ENCODE measurements at regions not wholly inside any gene's neighbourhood (a gene's known extent, or its start where the extent isn't known, plus 50 kb on each side); places are given as distances from the start of the nearest gene placed in this dataset.

DNA sequence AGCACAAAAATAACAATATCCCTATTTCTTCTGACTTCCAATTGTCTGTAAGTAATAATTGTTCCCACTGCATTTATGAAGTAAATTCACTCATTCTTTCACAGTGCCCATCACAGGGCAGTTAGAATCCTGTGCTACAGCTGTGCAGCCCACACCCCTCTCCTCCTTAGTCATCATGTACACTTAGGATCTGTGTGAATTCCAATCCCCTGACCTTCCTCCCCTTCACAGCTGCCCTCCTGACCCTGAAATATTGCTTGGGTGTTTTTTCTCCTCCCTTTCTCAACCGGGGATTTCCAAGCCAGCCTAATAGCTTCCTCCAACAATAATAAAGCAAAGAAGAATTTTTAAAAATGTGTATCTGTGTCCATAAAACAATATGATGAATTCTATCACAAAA is 91.5 kb upstream of the BEND6 start:
- peak; percentile 82 for DNase-seq (ENCODE audit: low read depth)

DNA sequence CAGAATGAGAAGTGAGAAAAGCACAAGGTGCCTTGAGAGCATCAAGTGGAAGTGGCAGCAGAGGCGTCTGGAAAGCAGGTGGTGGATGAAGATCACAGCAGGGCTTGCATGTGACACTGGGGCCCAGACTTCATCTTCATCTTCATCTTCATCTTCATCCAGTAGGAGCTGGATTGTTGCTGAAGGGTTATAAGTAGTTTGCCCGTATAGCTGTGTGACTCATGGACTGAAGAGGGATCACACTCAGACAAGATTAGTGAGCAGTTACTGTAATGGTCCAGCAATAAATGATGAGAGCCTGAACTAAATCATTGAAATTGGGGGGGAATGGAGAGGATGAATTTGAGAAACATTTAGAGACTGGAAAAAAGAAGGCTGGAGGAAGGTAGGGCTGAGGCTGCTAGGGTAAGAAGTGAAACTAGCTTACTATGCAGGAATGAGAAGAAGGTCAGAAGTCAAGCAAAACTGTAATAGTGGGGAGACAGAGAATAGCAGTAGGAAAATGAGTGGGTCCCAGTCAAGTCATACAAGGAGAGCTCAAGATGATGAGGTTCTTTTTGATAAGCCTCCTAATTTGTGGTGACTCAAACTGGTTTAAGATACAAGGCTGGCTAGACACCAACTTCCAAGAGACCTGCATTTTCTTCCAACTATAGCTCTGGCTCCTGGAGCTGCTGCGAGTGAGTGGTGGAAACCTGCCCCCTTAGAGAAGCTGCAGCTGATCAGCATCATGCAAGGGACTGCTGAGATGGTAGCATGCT is 92.3 kb upstream of the BEND6 start:
- DNase-seq (ENCODE audit: low read depth): peak; percentile 47

DNA sequence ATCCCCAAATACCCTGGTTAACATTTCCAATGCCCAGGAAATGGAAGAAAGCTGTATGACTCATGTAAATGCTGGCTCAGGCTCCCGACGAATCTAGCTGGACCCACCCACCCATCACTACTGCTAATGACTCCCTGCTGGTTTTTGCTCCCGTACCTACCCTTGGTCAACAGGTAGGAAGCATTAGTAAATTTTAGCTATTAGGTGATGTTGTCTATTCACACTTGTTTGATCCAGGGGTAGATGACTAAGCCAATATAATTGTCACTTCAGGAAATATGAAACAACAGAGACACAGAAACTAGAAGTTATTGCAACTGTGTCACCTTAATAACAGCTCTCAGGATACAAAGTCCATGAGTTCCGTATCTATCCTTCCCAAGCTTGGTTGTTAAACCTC is 94.4 kb upstream of the BEND6 start:
- no peak for DNase-seq (ENCODE audit: low read depth)

DNA sequence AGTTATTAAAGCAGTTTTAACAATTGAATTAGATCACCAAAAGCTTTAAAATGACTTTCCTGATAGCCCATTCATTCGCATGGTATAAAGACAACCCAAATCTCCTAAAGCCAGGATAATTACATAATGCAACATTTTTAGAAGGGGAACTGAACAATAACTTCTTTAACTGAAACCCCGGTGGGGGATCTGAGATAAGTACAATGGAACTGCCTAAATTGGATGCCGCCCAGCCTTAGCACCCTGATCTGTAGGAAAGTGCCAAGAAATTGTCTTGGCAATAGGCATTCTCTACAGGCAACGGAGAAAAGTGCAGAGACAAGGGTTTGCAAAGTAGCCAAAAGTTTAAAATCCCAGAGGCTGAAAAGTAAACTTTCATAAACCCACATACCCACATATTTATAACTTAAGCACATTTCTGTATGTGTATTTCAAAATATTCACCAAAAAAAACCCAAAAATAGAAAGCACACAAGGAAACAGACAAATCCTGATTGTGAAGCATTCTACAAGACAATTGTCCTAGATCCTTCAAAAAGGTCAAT is 98.8 kb upstream of the BEND6 start:
- DNase-seq (ENCODE audit: low read depth): no peak

DNA sequence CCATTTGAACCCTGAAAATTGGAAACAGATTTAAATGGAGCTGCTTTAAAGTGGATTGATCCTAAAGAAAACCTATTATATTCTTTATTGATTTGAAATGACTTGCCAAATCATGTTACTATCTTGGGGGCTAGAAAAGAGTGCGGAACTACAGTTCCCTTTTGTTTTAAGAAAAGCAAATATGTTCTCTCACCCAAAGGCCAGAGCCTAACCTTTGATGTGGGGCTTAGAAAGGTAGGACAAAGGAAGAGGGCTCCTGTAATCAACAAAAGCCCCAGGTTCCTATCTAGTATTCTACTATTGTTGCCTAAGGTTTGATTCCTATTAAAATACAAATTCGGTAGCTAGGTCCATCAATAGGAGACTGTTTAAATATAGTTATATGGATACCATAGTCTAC is 100.8 kb upstream of the BEND6 start:
- no peak for DNase-seq (ENCODE audit: low read depth)

DNA sequence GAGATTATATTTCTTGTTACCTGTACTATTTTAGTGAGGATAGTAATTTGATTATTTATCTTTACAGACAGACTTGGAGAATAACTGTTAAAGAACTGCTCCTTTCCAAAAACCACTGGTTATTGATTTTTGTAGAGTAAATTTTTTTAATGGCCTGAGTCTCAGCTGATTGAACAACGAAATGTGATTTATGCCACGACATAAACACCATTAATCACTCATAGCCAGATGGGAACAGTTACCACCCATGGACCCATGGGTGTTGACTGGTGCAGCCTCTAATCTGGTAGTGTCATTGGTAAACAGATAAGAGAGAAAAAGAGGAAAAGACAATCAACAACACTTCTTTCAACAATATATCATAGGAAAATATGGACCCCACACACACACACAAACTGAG is 101.4 kb upstream of the BEND6 start:
- DNase-seq (ENCODE audit: low read depth): no peak

DNA sequence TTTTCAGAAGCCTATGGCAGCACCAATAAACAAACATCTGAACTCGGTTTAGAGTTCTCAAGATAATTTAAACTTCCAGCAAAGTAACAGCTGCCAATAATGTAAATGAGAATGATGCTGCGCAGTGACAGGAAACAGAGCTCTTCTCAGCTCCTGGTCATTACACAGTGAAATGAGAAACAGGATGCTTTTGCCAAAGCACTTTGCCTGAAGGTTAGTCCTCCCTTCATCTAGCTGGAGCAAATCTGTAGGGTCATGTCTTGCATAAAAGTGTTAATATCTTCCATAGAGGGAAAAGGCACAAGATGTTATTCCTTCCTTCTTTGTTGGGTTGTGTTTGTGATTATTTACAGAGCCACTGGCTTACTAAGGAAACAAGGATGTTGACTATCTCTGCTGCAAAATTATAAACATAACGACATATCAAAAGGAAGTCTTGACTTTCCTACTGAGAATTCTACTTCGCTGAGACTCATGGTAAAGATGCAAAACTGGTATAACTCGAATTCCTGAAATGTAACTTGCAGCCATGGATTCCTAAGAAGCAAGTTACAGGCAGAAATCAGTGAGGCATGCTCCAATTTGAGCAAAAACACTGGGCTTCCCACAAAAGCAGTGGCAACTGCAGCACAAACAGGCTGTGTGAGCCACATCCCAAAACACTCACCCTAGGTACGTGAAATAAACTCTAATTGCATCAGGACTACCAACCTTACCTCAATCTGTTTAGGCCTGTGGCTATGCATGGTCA is 102.5 kb upstream of the BEND6 start:
- DNase-seq (ENCODE audit: low read depth): no peak

DNA sequence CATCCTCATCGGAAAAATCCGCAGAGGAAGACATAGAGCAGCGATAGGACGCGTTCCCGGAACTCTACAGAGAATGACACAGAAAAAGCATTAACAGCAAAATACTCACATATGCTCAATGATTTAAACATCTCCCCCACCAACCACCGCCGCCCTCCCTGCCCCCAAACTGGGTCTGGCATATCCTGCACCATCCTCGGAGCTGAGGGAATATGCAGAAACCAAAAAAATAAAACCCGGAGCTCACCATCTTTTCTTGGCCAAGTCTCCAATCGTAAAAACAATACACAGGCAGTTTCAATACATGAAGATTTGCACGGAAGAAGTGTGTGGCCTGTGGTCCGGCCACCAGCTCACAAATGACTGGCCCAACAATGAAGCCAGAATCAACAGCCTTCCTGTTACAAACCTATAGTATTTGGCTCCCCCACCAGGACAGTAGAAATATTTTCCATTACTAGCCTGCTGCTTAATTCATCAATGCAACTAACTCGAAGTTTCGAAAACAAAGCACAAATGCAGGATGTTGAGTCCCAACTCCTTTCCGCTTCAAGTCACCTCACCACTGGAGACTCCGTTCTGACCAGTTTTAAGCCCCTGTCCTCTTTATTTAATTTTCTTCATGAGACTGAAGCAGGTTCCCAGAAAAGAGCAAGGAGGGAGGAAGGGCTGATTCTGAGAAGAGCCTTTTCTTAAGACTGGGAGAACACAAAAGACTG is 103.2 kb upstream of the BEND6 start:
- peak; percentile 81 for DNase-seq (ENCODE audit: low read depth)

DNA sequence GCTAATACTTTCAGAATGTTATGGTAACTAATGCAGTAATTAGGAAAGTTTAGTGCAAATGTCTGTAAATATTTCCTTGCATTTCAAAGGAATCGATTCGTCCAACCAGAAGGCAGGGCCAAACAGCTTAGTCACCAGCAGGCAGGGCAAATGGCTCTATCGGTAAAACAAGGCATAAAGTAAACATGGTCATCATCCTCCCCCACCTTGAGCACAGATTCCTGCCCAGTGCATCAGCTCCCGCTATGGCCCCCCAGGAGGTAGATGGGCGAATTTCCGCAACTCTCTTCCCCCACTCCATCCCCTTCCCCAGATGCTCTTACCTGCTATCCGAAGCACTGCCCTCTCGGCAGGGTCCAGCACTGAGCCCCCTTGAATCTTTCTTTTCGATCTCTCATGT is 103.8 kb upstream of the BEND6 start:
- peak; percentile 49 for DNase-seq (ENCODE audit: low read depth)

DNA sequence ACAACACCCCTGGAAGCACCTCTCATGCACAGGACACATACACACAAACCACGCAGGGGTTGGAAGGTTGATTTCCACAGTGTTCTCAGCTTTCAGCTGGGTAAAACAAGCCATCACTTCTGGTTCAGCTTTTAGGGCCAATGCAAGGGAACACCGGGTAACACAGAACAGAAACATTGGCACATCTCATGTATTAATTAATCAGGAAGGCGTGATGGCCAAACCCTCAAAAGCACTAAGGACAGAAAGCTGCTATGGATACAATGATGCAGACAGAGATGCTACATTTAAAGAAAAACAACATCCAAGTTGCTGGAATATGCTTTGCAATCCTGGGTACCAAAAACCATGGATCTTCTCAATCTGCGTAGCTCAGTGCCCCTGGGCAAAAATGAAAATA is 104.3 kb upstream of the BEND6 start:
- DNase-seq (ENCODE audit: low read depth): no peak

DNA sequence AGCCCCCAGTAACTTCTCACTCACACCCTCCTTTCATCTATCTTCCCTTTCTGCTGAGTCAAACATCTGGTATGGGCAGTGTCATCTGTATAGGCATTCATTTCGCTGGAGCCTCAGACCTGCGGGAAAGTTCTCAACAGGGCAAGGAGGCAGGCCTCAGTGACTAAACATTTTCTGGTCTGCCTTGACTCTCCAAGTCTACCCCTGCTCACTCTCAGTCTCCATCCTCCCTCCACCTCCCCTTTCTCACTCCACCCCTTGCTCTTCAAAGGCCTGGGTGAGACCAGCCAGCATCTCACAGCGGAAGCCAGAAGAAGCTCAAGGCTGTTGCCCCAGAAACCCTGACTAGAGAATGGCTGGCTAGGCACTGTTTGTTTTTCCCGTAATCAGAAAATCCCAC is 105.0 kb upstream of the BEND6 start:
- peak; percentile 77 for DNase-seq (ENCODE audit: low read depth)

DNA sequence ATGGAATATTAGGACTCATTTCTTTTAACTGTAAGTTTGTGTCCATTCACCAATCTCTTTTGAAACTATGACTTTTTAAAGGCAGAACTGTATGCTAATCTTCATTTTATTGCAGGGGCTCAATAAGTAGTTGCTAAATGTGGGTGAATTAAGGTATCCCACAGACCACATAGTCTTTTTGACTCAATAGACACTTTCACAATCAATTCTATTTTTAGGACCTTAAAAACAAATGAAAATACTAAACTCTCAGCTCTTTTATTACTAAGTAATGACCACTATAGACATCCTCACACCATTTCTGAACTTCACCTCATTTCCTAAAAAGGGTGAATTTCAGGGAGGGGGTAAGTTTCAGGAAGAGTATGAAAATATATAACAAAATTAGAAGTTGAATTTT is 106.8 kb upstream of the BEND6 start:
- DNase-seq (ENCODE audit: low read depth): peak; percentile 13

DNA sequence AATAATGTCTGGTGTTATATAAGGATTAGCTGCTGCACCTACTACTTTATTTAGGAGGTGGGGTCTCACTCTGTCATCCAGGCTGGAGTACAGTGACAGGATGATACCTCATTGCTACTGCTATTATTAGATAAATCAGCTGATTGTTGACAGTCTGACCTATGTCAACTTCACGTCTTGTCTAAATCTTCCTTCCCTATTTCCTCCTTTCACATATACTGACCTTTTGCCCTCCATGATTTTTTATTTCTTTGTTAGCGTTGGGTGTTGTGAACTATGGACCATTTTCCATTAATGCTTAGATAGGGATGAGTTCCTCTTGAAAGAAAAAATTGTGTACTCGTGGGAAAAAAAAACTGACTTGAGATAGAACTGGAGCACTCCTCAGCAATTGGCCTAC is 109.9 kb upstream of the BEND6 start:
- DNase-seq (ENCODE audit: low read depth): no peak

DNA sequence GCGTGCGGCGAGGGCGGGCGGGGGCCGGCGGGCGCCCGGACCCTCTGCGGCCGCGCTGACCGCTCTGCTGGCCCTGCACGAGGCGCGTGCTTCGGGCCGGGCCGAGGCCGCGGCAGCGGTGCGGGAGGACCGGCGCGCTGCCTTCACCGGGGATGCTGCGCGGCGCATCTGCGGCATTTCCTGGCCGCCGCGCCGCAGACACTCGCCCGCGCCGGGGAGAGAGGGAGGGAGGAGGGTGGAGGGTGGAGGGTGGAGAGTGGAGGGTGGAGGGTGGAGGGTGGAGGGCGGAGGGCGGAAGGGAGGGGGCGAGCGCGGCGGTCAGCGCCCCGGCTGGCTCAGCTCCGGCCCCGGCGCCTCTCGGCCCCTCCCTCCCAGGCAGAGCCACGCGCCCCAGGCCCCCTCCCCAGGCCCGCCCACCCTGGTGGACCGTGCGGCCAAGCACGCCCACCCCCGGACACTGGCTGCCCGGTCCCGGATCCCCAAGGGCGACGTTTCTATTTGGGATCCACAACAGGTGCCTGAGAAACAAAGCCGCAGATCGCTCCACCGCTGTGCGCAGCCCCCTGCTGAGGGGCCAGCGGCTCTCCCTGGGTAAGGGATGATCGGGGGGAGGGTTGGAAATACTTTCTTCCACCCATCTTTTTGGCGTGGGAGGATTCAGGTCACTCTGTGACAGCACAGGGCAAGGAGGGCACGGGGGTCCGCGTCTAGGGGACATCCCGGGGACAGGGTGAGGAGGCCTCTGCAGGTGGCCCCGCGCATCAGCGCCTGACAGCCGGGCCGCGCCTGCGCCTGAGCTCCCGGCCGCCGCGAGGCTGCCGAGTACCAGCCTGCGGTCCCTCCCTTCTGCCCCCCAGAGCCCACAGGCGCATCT is 111.2 kb upstream of the BEND6 start:
- peak; percentile 75 for DNase-seq (ENCODE audit: low read depth)

DNA sequence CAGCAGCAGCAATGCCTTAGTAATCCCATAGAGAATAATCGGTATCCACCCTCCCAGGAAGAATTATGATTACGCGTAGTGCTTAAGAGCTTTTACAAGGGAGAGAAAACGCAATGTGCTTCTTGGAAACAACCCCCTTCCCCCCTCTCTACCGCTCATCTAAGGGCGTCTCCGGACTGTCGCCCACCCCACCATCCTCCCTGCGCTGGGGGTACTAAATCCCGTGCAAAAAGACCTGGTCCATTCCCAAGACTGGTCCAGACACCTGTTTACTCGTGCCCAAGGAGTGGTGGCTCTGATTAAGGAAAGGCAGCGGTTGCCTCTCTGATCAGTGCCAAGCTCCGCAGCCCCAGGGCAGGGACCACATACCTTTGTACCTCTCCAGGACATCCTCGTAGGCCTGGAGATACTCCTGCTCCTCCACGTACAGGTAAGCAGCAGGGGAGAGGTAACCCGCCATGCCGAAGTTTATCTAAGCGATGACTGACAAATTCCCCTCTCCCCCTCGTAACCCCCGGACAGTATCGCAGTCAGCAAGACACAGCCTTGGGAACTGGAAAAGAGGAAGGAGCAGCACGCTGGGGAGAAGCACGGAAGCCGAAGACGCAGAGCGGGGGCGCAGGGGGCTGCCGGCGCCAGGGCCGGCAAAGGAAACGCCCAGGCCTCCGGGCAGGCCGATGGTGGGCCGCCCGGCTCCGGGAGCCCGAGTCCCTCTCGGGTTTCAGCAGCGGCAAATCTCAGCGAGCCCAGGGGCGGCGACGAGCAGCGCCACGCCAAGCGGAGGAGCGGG is 112.0 kb upstream of the BEND6 start:
- peak; percentile 55 for DNase-seq (ENCODE audit: low read depth)

DNA sequence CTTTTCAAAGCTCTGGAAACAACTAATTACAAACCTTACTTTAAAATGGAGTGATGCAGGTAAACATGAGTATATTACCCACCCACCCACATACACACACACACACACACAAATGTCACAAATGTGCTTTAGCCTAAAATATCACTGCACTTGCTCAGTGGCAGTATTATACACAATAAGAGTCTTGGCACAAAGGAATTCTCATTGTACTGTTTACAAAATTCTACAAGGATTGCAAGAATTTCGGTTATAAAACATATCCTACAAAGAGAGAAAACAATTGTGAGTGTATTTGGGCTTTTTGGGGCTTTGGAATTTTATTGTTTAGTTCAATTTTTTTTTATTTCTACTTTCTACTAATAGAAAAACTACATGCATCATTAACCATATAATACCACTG is 113.2 kb upstream of the BEND6 start:
- no peak for DNase-seq (ENCODE audit: low read depth)

DNA sequence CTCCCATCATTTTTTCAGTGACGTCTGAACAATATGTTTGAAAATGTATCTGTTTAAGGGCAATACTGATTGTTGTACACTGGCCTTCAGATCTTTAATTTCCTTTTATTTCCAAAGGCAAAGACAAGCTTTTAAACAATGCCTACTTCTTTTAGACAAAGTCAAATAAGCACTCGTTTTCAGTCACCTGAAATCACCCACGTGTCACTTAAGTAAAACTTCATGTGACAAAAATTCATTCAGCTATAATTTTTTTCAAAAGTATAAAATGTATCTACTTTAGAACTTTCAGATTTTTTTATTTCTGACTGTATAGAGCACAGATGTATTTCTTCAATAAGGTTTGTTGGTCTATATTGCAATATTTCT is 113.5 kb upstream of the BEND6 start:
- DNase-seq (ENCODE audit: low read depth): no peak

DNA sequence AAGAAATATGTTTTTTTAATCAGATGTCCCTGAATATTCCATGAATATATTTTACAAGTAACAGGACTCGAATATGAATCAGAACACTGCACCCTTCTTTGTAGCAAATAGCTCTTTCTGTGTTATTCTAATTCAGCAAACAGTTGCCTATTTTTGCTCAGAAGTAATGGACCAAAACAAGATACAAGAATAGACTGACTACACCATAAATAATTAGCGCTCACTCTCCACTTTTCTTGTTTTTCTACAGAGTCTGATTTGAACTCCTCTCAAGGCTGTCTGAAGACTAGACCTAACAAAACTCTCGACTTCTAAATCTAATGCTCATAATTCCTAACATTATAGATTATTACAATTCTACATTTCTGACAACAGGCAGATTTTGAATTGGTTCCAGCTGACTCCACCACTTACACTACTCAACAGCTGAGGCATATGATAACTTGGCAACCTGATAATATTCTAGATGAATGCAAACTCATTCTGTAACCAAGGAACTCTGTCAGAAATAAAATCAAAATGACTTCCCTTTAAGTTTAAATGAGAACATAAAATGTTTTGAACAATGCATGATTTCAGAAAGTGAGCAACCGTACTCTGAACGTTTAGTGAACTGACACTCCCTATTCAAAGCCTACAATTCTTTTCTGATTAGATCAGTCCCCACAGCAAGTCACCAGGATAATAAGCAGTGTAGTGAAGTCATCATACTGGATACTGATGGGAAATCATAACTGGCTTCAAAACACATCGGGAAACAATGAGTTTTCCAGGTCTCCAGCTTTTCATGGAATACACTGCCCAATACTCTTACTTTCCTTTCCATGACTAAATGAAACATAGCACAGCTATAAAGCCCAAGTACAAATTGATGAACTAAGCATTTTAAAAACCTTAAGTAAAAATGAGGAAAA is 114.2 kb upstream of the BEND6 start:
- DNase-seq (ENCODE audit: low read depth): peak; percentile 57

DNA sequence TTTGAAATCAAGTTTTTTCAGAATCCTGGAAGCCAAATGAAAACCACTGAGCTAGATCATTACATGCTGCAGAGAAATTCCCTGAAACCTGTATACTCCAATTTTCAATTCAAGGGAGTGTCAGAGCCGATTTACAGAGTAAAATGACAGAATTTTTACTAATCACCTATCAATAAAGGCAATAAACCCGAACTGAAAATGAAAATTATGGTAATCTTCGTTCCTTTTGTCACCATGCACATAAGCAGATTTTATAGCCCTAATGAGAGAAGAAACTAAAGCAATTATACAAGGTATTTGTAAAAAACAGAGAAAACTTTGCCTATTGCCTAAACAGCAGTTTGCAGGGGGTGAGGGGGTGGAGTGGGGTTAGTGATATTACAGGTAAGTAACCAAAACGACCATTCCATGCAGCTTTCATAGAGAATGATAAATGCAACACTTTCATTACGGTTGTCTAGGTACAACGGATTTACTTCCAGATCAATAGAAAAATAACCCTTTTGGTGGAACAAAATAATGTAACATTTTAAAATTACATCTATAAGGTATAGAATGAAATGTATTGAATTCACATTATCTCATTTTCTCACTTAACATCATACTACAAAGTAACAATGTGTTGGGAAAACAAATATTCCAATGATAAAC is 115.2 kb upstream of the BEND6 start:
- DNase-seq (ENCODE audit: low read depth): no peak
